ENCODE measurements at regions not wholly inside any gene's neighbourhood (a gene's known extent, or its start where the extent isn't known, plus 50 kb on each side); places are given as distances from the start of the nearest gene placed in this dataset.
"Not testable (repeated sequence)": the region's sequence is repeated elsewhere in the genome, so short reads cannot be mapped to it uniquely, and the experiment has no call there.

- DNase-seq = no peak
These were observed 86.5 kb upstream of the IFNGR1 start for GRCh38 chr6:137305691-137306090.

GRCh38 chr6:137304020-137304780, 85.0 kb upstream of the IFNGR1 start:
- no peak for DNase-seq

GRCh38 chr6:137303441-137303840, 84.3 kb upstream of the IFNGR1 start:
- DNase-seq = no peak

GRCh38 chr6:137299681-137300080, 80.5 kb upstream of the IFNGR1 start:
- no peak for DNase-seq

- no peak for DNase-seq
These were observed 78.7 kb upstream of the IFNGR1 start for GRCh38 chr6:137297887-137298286.

- DNase-seq = not testable (repeated sequence)
These were observed 73.1 kb upstream of the IFNGR1 start for GRCh38 chr6:137292326-137292725.

- no peak for DNase-seq
These were observed 72.3 kb upstream of the IFNGR1 start for GRCh38 chr6:137291441-137291840.

- no peak for DNase-seq
These were observed 71.5 kb upstream of the IFNGR1 start for GRCh38 chr6:137290601-137291261.

- no peak for DNase-seq
These were observed 67.7 kb upstream of the IFNGR1 start for GRCh38 chr6:137286916-137287315.

GRCh38 chr6:137286368-137286767, 67.2 kb upstream of the IFNGR1 start:
- no peak for DNase-seq

- DNase-seq = no peak
These were observed 65.6 kb upstream of the IFNGR1 start for GRCh38 chr6:137284811-137285110.

- DNase-seq = no peak
These were observed 65.0 kb upstream of the IFNGR1 start for GRCh38 chr6:137283940-137284810.

- no peak for DNase-seq
These were observed 63.9 kb upstream of the IFNGR1 start for GRCh38 chr6:137283080-137283479.

- DNase-seq = no peak
These were observed 63.1 kb upstream of the IFNGR1 start for GRCh38 chr6:137282254-137282653.

GRCh38 chr6:137279279-137279678, 60.1 kb upstream of the IFNGR1 start:
- DNase-seq = not testable (repeated sequence)

- no peak for DNase-seq
These were observed 58.9 kb upstream of the IFNGR1 start for GRCh38 chr6:137277971-137278637.

GRCh38 chr6:137272403-137272802, 53.2 kb upstream of the IFNGR1 start:
- no peak for DNase-seq

- DNase-seq = no peak
These were observed 52.3 kb upstream of the IFNGR1 start for GRCh38 chr6:137271245-137272183.

- no peak for DNase-seq
These were observed 50.6 kb upstream of the IFNGR1 start for GRCh38 chr6:137269803-137270202.

GRCh38 chr6:137269347-137269746, 50.2 kb upstream of the IFNGR1 start:
- DNase-seq = no peak
